Mammary epithelial cell (primary cell): ENCODE measurements at regions not wholly inside any gene's neighbourhood (a gene's known extent, or its start where the extent isn't known, plus 50 kb on each side); places are given as distances from the start of the nearest gene placed in this dataset.

ENCODE experiments used
- EZH2 ChIP-seq: IDR thresholded peaks from 2 replicates; pipeline ENCODE4 v1.6.1; 2012; ENCODE audit warnings: low read length, inconsistent platforms, borderline replicate concordance
- TF ChIP-seq, protein P1 (sequence below), 2 donors: IDR thresholded peaks in 1 of 2; conservative IDR thresholded peaks in 1 of 2; 2 replicates each; pipeline ENCODE4 v1.5.1; 2011 to 2012; ENCODE audit warnings: inconsistent platforms in 2 of 2, low read length in 2 of 2, mild to moderate bottlenecking in 2 of 2, control low read depth in 1 of 2, low read depth in 1 of 2; ENCODE audit not compliant: insufficient read depth in 1 of 2; ENCODE audit errors: extremely low read depth in 1 of 2

DNA sequence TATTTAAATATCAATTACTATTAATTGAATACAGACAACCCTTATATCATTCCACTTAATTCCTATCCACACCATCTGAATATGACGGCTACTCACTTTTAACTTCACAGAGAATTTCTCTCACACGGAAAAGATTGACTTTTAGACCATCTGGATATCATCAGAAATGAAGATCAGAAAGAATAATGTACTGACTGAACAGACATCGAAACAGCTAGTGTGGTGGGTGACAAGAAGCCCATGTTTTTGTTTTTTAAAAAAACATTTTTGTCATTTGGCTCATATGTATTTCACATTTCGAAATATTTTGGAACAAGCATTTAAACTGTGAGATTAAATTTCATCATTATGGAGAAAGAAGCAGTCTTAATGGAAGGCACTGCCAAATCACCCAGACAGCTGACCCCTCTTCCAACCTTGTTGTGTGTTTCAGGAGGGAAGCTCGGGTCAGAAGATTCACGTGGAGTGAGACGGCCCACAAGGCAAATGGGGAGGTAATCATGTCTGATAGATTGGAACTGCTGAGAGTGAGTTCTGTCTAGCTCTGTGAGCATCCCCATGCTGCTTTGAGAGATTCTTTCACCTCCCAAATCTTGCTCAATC, 204.2 kb upstream of the RASGEF1B start:
- TF ChIP-seq, protein P1, sequence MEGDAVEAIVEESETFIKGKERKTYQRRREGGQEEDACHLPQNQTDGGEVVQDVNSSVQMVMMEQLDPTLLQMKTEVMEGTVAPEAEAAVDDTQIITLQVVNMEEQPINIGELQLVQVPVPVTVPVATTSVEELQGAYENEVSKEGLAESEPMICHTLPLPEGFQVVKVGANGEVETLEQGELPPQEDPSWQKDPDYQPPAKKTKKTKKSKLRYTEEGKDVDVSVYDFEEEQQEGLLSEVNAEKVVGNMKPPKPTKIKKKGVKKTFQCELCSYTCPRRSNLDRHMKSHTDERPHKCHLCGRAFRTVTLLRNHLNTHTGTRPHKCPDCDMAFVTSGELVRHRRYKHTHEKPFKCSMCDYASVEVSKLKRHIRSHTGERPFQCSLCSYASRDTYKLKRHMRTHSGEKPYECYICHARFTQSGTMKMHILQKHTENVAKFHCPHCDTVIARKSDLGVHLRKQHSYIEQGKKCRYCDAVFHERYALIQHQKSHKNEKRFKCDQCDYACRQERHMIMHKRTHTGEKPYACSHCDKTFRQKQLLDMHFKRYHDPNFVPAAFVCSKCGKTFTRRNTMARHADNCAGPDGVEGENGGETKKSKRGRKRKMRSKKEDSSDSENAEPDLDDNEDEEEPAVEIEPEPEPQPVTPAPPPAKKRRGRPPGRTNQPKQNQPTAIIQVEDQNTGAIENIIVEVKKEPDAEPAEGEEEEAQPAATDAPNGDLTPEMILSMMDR (conservative IDR thresholded peaks at IDR 0.05 in 1 of 2, IDR thresholded peaks at IDR 0.05 in 1 of 2; ENCODE audit: extremely low read depth in 1 of 2, insufficient read depth in 1 of 2, low read depth in 1 of 2, low read length in 2 of 2) = no peak
- no peak for TF ChIP-seq EZH2
